ENCODE measurements at regions not wholly inside any gene's neighbourhood (a gene's known extent, or its start where the extent isn't known, plus 50 kb on each side); places are given as distances from the start of the nearest gene placed in this dataset.

GRCh38 chr6:19979059-19979458, 141.9 kb downstream of the ID4 start:
- Histone ChIP-seq H3K27ac (no peak overlapping the region), H3K4me1 (no peaks in the 10 kb centered on the region), H3K27me3 (no peaks in the 10 kb centered on the region), H2AFZ (replicated peaks) (no peak overlapping the region), H3F3A (ENCODE audit: low read depth) (no peaks in the 10 kb centered on the region), H3K79me2 (ENCODE audit: low read depth) (no peaks in the 10 kb centered on the region), H3K4me2 (no peak overlapping the region), H4K20me1 (ENCODE audit: low read depth) (no peaks in the 10 kb centered on the region), H3K36me3 (no peaks in the 10 kb centered on the region), H3K9ac (no peak overlapping the region), H3K9me3 (ENCODE audit: low read depth) (no peaks in the 10 kb centered on the region), H3K4me3 (no peak overlapping the region)
- H3K36me3 Mint-ChIP-seq = no peaks in the 10 kb centered on the region
- no peak for DNase-seq (ENCODE audit: low spot score)
- H3K4me1 Mint-ChIP-seq = no peaks in the 10 kb centered on the region
- H3K4me3 Mint-ChIP-seq = no peak overlapping the region
- H3K27ac Mint-ChIP-seq = no peak overlapping the region
- H3K9me3 Mint-ChIP-seq = no peaks in the 10 kb centered on the region
- no peak for TF ChIP-seq EZH2 (IDR thresholded peaks at IDR 0.05)
- TF ChIP-seq CTCF (IDR thresholded peaks at IDR 0.05) = no peak
- TF ChIP-seq EZH2phosphoT487 (IDR thresholded peaks at IDR 0.05) = no peak
- no peaks in the 10 kb centered on the region for H3K27me3 Mint-ChIP-seq (ENCODE audit: insufficient read depth, low read depth)

- Histone ChIP-seq H3F3A (ENCODE audit: low read depth) (no peaks in the 10 kb centered on the region), H3K4me1 (no peaks in the 10 kb centered on the region), H3K79me2 (ENCODE audit: low read depth) (no peaks in the 10 kb centered on the region), H3K4me3 (no peak overlapping the region), H3K27me3 (no peaks in the 10 kb centered on the region), H3K9me3 (ENCODE audit: low read depth) (no peaks in the 10 kb centered on the region), H4K20me1 (ENCODE audit: low read depth) (no peaks in the 10 kb centered on the region), H2AFZ (replicated peaks) (no peak overlapping the region), H3K4me2 (no peak overlapping the region), H3K36me3 (no peaks in the 10 kb centered on the region), H3K9ac (no peak overlapping the region), H3K27ac (no peak overlapping the region)
- Mint-ChIP-seq H3K4me1 (no peaks in the 10 kb centered on the region), H3K27ac (no peak overlapping the region), H3K27me3 (ENCODE audit: insufficient read depth, low read depth) (no peaks in the 10 kb centered on the region), H3K36me3 (no peaks in the 10 kb centered on the region), H3K9me3 (no peaks in the 10 kb centered on the region), H3K4me3 (no peak overlapping the region)
- DNase-seq (ENCODE audit: low spot score) = no peak
- TF ChIP-seq CTCF (IDR thresholded peaks at IDR 0.05) (no peak), EZH2 (IDR thresholded peaks at IDR 0.05) (no peak), EZH2phosphoT487 (IDR thresholded peaks at IDR 0.05) (no peak)
Measured at GRCh38 chr6:19979986-19980385, 142.8 kb downstream of the ID4 start.

GRCh38 chr6:19983374-19983773, 146.2 kb downstream of the ID4 start:
- Histone ChIP-seq H4K20me1 (ENCODE audit: low read depth) (no peaks in the 10 kb centered on the region), H3K4me1 (no peaks in the 10 kb centered on the region), H2AFZ (replicated peaks) (no peak overlapping the region), H3F3A (ENCODE audit: low read depth) (no peaks in the 10 kb centered on the region), H3K4me2 (no peak overlapping the region), H3K4me3 (no peak overlapping the region), H3K36me3 (no peaks in the 10 kb centered on the region), H3K9ac (no peak overlapping the region), H3K9me3 (ENCODE audit: low read depth) (no peaks in the 10 kb centered on the region), H3K27me3 (no peaks in the 10 kb centered on the region), H3K27ac (no peak overlapping the region), H3K79me2 (ENCODE audit: low read depth) (no peaks in the 10 kb centered on the region)
- Mint-ChIP-seq H3K27me3 (ENCODE audit: insufficient read depth, low read depth) (no peaks in the 10 kb centered on the region), H3K4me1 (no peaks in the 10 kb centered on the region), H3K27ac (no peak overlapping the region), H3K4me3 (no peak overlapping the region), H3K36me3 (no peaks in the 10 kb centered on the region), H3K9me3 (no peaks in the 10 kb centered on the region)
- DNase-seq (ENCODE audit: low spot score) = no peak
- TF ChIP-seq EZH2phosphoT487 (IDR thresholded peaks at IDR 0.05) = no peak
- no peak for TF ChIP-seq CTCF (IDR thresholded peaks at IDR 0.05)
- no peak for TF ChIP-seq EZH2 (IDR thresholded peaks at IDR 0.05)
